Stomach (tissue), 8 donors: ENCODE measurements at regions not wholly inside any gene's neighbourhood (a gene's known extent, or its start where the extent isn't known, plus 50 kb on each side); places are given as distances from the start of the nearest gene placed in this dataset.

ENCODE experiments used
- DNase-seq, 2 donors: peaks; one replicate each; pipeline versions ENCODE4 v3.0.0 to v3.0.0-alpha.2; 2013 to 2019
- H3K27ac ChIP-seq, 5 donors: fragments of 200-600 bp in 4 of 5; sonication (generic) in 4 of 5; one replicate each; pipeline ENCODE4 v1.5.1; 2013 to 2019; ENCODE audit warnings: mild to moderate bottlenecking in 1 of 5, moderate library complexity in 1 of 5
- H3K27me3 ChIP-seq, 3 donors: fragments of 200-600 bp; sonication (generic); one replicate each; pipeline ENCODE4 v1.5.1; 2017 to 2019; ENCODE audit warnings: mixed run types in 1 of 3
- H3K36me3 ChIP-seq, 4 donors: fragments of 200-600 bp; sonication (generic); 1 replicate in 3 of 4; 2 replicates in 1 of 4; pipeline ENCODE4 v1.5.1; 2016 to 2019
- H3K4me1 ChIP-seq, 4 donors: fragments of 200-600 bp; sonication (generic); one replicate each; pipeline ENCODE4 v1.5.1; 2016 to 2019
- H3K4me3 ChIP-seq, 4 donors: fragments of 200-600 bp; sonication (generic) in 3 of 4; one replicate each; pipeline ENCODE4 v1.5.1; 2016 to 2019; ENCODE audit warnings: mild to moderate bottlenecking in 1 of 4
- H3K9me3 ChIP-seq, 4 donors: fragments of 200-600 bp; sonication (generic); one replicate each; pipeline ENCODE4 v1.5.1; 2016 to 2019
- EP300 ChIP-seq: sonication (generic); formaldehyde crosslinking; IDR thresholded peaks from one replicate; pipeline ENCODE4 v1.6.1; 2017; ENCODE audit warnings: antibody characterized with exemption
- POLR2A ChIP-seq, 4 donors: fragments of 450-650 bp; IDR thresholded peaks; one replicate each; pipeline ENCODE4 v1.6.1; 2016; ENCODE audit warnings: antibody characterized with exemption in 4 of 4, control low read depth in 2 of 4, mild to moderate bottlenecking in 1 of 4, moderate library complexity in 1 of 4
- POLR2AphosphoS5 ChIP-seq, 3 donors: sonication (generic); formaldehyde crosslinking; IDR thresholded peaks; one replicate each; pipeline ENCODE4 v1.6.1; 2016; ENCODE audit warnings: antibody characterized with exemption in 3 of 3
- WGBS, 5 donors: extraction: QIAGEN DNeasy Blood & Tissue Kit in 3 of 5; methylation state at CpG; one replicate each; pipeline versions ENCODE4 v1.1.5 to v1.1.7; 2013 to 2018; 5-methylcytosine and 5-hydroxymethylcytosine counted together
- intact Hi-C: fragments of 100-400 bp; cut with DNase I; formaldehyde crosslinking; loops from one replicate; pipeline ENCODE4 v1.15.1; 2023; ENCODE audit warnings: low total_unique reads
- TF ChIP-seq, protein P1 (sequence below), 7 experiments: fragments of 450-650 bp in 4 of 7; fragments of 200-600 bp in 3 of 7; sonication (generic) in 3 of 7; IDR thresholded peaks; one replicate each; pipeline ENCODE4 v1.5.1; 2016 to 2019; ENCODE audit warnings: antibody characterized with exemption in 7 of 7, control low read depth in 2 of 7, mild to moderate bottlenecking in 1 of 7
- donor health status: healthy with polysubstance abuse.
- donor health status: Bipolar disorder and iron deficiency.
- donor health status: healthy.

DNA sequence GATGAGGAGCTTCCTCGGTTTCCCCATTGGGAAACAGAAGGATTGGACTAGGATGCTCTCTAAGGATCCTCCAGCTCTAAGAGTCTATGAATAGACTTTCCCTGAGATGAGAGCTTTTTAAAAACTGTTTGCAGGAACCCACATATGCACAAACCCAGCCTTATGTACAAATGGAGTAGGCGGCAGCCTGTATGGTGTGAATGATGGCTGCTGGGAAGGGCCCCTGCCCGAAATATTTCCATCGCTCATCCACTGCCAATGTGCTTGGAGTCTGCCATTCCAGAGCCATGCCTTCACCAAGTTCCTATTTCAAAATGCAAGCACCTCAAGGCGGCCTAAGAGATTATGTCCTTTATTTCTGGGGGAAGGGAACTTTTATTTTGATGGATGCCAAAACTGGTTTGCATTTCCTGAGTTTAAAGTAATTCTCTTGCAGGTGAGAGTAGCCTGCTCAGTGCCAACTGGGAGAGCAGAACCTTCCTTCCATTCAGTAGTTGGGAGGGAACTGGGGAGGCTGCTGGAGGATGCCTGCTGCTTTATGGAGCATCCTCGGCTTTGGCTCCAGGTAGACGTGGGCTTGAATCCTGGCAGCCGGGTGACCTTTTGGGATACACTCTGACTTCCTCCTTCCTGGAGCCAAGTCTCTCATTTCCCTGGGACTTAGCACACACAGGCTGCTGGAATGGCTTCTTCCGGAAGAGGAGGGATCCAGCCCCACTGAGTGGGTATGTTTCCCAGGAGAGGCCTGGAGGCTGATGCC lies 165.9 kb downstream of the ACTL8 start:
- WGBS, 5 donors, result 70 to 78% (median 75%) methylated on average over 8 to 9 of the region's 9 CpGs
- Histone ChIP-seq H3K4me3 (no peak overlapping the region), H3K27ac (no peak overlapping the region), H3K27me3 (peaks cover 0 to 87% (median 13%) of the 10 kb centered on the region in 3 donors), H3K9me3 (no peaks in the 10 kb centered on the region), H3K4me1 (peaks cover 0 to 12% (median 8%) of the 10 kb centered on the region in 4 donors), H3K36me3 (no peaks in the 10 kb centered on the region)
- intact Hi-C loops, result no loop called here
- TF ChIP-seq POLR2AphosphoS5 (IDR thresholded peaks at IDR 0.05), result no peak
- TF ChIP-seq, protein P1, sequence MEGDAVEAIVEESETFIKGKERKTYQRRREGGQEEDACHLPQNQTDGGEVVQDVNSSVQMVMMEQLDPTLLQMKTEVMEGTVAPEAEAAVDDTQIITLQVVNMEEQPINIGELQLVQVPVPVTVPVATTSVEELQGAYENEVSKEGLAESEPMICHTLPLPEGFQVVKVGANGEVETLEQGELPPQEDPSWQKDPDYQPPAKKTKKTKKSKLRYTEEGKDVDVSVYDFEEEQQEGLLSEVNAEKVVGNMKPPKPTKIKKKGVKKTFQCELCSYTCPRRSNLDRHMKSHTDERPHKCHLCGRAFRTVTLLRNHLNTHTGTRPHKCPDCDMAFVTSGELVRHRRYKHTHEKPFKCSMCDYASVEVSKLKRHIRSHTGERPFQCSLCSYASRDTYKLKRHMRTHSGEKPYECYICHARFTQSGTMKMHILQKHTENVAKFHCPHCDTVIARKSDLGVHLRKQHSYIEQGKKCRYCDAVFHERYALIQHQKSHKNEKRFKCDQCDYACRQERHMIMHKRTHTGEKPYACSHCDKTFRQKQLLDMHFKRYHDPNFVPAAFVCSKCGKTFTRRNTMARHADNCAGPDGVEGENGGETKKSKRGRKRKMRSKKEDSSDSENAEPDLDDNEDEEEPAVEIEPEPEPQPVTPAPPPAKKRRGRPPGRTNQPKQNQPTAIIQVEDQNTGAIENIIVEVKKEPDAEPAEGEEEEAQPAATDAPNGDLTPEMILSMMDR (IDR thresholded peaks at IDR 0.05), result no peak
- TF ChIP-seq POLR2A (IDR thresholded peaks at IDR 0.05), result no peak
- no peak for TF ChIP-seq EP300
- no peak for DNase-seq

- 11 to 17% (median 12%) methylated on average over 6 of the region's 6 CpGs for WGBS, 5 donors
- H3K27me3 ChIP-seq, result peaks cover 0 to 90% (median 20%) of the 10 kb centered on the region in 3 donors
- intact Hi-C loops, result no loop called here
- no peaks in the 10 kb centered on the region for H3K9me3 ChIP-seq
- no peak overlapping the region for H3K4me3 ChIP-seq
- no peaks in the 10 kb centered on the region for H3K36me3 ChIP-seq
- no peak overlapping the region for H3K27ac ChIP-seq
- peak; percentile 36 to 58 for DNase-seq
- TF ChIP-seq EP300 (no peak), POLR2AphosphoS5 (IDR thresholded peaks at IDR 0.05) (no peak)
- TF ChIP-seq, protein P1 (IDR thresholded peaks at IDR 0.05), result peak in 3 of 7 experiments; percentile 16 to 29 (median 25)
- peaks cover 0 to 11% (median 8%) of the 10 kb centered on the region in 4 donors for H3K4me1 ChIP-seq
Observed at GRCh38 chr1:17922833-17923232, 167.7 kb downstream of the ACTL8 start.

DNA sequence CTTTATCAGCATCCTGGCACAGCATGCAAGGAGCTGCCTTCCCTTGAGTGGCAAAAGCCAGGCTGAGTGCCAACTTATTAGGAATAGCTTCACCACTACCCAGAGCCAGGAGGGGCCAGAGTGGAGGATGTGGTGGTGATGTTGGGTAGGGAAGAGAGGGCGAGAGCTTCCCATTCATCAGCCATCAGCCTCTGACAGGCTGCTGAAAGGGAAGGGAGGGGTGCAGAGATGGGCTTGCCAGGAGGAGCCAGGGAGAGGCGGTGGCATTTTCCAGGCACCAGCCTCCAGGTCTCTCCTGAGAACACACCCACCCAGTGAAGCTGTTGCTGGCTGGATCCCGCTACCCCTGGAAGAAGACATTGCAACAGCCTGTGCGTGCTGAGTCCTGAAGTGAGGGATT lies 168.5 kb downstream of the ACTL8 start:
- H3K4me3 ChIP-seq, result no peak overlapping the region
- 63 to 80% (median 72%) methylated on average over 4 of the region's 4 CpGs for WGBS, 5 donors
- intact Hi-C loops, result no loop called here
- no peaks in the 10 kb centered on the region for H3K9me3 ChIP-seq
- peak in 1 of 2 donors; percentile 21 for DNase-seq
- peaks cover 0 to 11% (median 8%) of the 10 kb centered on the region in 4 donors for H3K4me1 ChIP-seq
- no peaks in the 10 kb centered on the region for H3K36me3 ChIP-seq
- TF ChIP-seq POLR2AphosphoS5 (IDR thresholded peaks at IDR 0.05), result no peak
- TF ChIP-seq EP300, result no peak
- TF ChIP-seq, protein P1 (IDR thresholded peaks at IDR 0.05), result no peak
- no peak for TF ChIP-seq POLR2A (IDR thresholded peaks at IDR 0.05)
- H3K27ac ChIP-seq, result no peak overlapping the region
- peaks cover 0 to 90% (median 20%) of the 10 kb centered on the region in 3 donors for H3K27me3 ChIP-seq

DNA sequence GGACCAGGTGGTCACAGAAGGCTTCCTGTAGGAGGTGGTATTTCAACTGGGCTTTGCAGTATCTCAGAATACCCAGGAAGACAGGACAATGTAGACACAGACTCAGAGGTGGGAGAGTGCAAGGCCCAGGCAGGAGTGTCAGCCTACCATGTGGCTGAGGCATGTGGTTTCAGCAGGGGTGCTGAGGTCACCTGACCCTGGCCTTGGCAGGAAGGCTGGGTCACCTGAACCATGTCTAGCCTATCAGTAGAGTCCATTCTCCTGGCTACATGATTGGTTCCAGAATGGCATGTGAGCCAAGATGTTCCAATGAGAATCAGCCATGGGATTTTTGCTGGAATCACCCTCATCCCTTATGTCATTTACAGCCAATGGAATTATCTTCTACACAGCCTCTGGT lies 169.4 kb downstream of the ACTL8 start:
- Histone ChIP-seq H3K9me3 (no peaks in the 10 kb centered on the region), H3K27ac (no peak overlapping the region), H3K27me3 (peaks cover 0 to 92% (median 20%) of the 10 kb centered on the region in 3 donors), H3K4me3 (no peak overlapping the region), H3K4me1 (peaks cover 0 to 11% (median 8%) of the 10 kb centered on the region in 4 donors), H3K36me3 (no peaks in the 10 kb centered on the region)
- DNase-seq, result no peak
- TF ChIP-seq, protein P1 (IDR thresholded peaks at IDR 0.05), result no peak
- TF ChIP-seq POLR2A (IDR thresholded peaks at IDR 0.05) (no peak), POLR2AphosphoS5 (IDR thresholded peaks at IDR 0.05) (no peak), EP300 (no peak)
- intact Hi-C loops, result no loop called here
